Left lung (tissue), 4 donors: ENCODE measurements at regions not wholly inside any gene's neighbourhood (a gene's known extent, or its start where the extent isn't known, plus 50 kb on each side); places are given as distances from the start of the nearest gene placed in this dataset.

Experiments
- ATAC-seq: fragments of 200-7000 bp; cut with Tn5 transposase; one replicate; pipeline ENCODE4 v1.9.1; 2020; ENCODE audit warnings: moderate library complexity
- DNase-seq, 4 donors: peaks; one replicate each; pipeline ENCODE4 v3.0.0-alpha.2; 2013 to 2020
- H3K27ac ChIP-seq, 2 donors: fragments of 200-600 bp; sonication (generic) in 1 of 2; one replicate each; pipeline versions ENCODE4 v1.5.0 to v1.8.0; 2020 to 2021
- H3K27me3 ChIP-seq, 2 donors: fragments of 200-600 bp; sonication (generic) in 1 of 2; one replicate each; pipeline versions ENCODE4 v1.5.0 to v1.8.0; 2020 to 2021
- H3K36me3 ChIP-seq, 2 donors: fragments of 200-600 bp; sonication (generic) in 1 of 2; one replicate each; pipeline versions ENCODE4 v1.5.0 to v1.8.0; 2020 to 2021
- H3K4me1 ChIP-seq, 2 donors: fragments of 200-600 bp; one replicate each; pipeline ENCODE4 v1.8.0; 2021
- H3K4me3 ChIP-seq, 2 donors: fragments of 200-600 bp; sonication (generic) in 1 of 2; one replicate each; pipeline versions ENCODE4 v1.5.0 to v1.8.0; 2020 to 2021; ENCODE audit warnings: mild to moderate bottlenecking in 1 of 2
- H3K9me3 ChIP-seq, 2 donors: fragments of 200-600 bp; sonication (generic) in 1 of 2; one replicate each; pipeline versions ENCODE4 v1.5.0 to v1.8.0; 2020 to 2021
- CTCF ChIP-seq, 2 donors: fragments of 200-600 bp; sonication (generic) in 1 of 2; IDR thresholded peaks; one replicate each; pipeline versions ENCODE4 v1.5.0 to v1.8.0; 2021; ENCODE audit warnings: antibody characterized with exemption in 2 of 2
- intact Hi-C, 2 donors: fragments of 100-400 bp; cut with DNase I; formaldehyde crosslinking; loops; one replicate each; pipeline versions ENCODE4 v1.11.2 to v1.14.2; 2022
- donor health status: DM: no; HTN: yes; CAD: no.
- donor health status: DM: no; HTN: no; CAD: no.

GRCh38 chr15:69783211-69783610 is 314.5 kb downstream of the TLE3 start:
- no peak for TF ChIP-seq CTCF (IDR thresholded peaks at IDR 0.05)
- Histone ChIP-seq H3K27ac (no peak overlapping the region), H3K9me3 (no peaks in the 10 kb centered on the region), H3K4me1 (peaks cover 0 to 15% of the 10 kb centered on the region in 2 donors), H3K27me3 (peaks cover 0 to 6% of the 10 kb centered on the region in 2 donors), H3K36me3 (no peaks in the 10 kb centered on the region), H3K4me3 (no peak overlapping the region)
- DNase-seq (no peak), ATAC-seq (no peak)
- intact Hi-C loops = no loop called here

- DNase-seq (no peak), ATAC-seq (no peak)
- no peak overlapping the region for H3K4me3 ChIP-seq
- TF ChIP-seq CTCF (IDR thresholded peaks at IDR 0.05) = no peak
- intact Hi-C loops = no loop called here
- peaks cover 0 to 15% of the 10 kb centered on the region in 2 donors for H3K4me1 ChIP-seq
- H3K9me3 ChIP-seq = no peaks in the 10 kb centered on the region
- no peak overlapping the region for H3K27ac ChIP-seq
- H3K27me3 ChIP-seq = peaks cover 0 to 6% of the 10 kb centered on the region in 2 donors
- H3K36me3 ChIP-seq = no peaks in the 10 kb centered on the region
Observed at GRCh38 chr15:69784798-69785566, 312.7 kb downstream of the TLE3 start.

GRCh38 chr15:69786136-69786701 is 311.5 kb downstream of the TLE3 start:
- Histone ChIP-seq H3K4me3 (no peak overlapping the region), H3K27me3 (peaks cover 0 to 6% of the 10 kb centered on the region in 2 donors), H3K36me3 (no peaks in the 10 kb centered on the region), H3K4me1 (peaks cover 0 to 8% of the 10 kb centered on the region in 2 donors), H3K27ac (no peak overlapping the region), H3K9me3 (no peaks in the 10 kb centered on the region)
- TF ChIP-seq CTCF (IDR thresholded peaks at IDR 0.05) = no peak
- DNase-seq (no peak), ATAC-seq (no peak)
- intact Hi-C loops = no loop called here

GRCh38 chr15:69787791-69788190 is 309.9 kb downstream of the TLE3 start:
- no peak for DNase-seq
- ATAC-seq = no peak
- intact Hi-C loops = no loop called here

More at GRCh38 chr15:69787791-69788190, 309.9 kb downstream of the TLE3 start:
- Histone ChIP-seq H3K36me3 (no peaks in the 10 kb centered on the region), H3K9me3 (no peaks in the 10 kb centered on the region), H3K4me1 (no peaks in the 10 kb centered on the region), H3K4me3 (no peak overlapping the region), H3K27ac (no peak overlapping the region), H3K27me3 (peaks cover 0 to 6% of the 10 kb centered on the region in 2 donors)
- no peak for TF ChIP-seq CTCF (IDR thresholded peaks at IDR 0.05)
